OCI-LY7 (cell line): ENCODE measurements at regions not wholly inside any gene's neighbourhood (a gene's known extent, or its start where the extent isn't known, plus 50 kb on each side); places are given as distances from the start of the nearest gene placed in this dataset.

Source experiments
- BruUV-seq: library from RNA; stranded (reverse); fragments of 400-500 nt; replicated peaks from 2 replicates; lab custom pipeline; 2021; lab: Mats Ljungman, UMichigan
- CTCF ChIA-PET: fragments of 300-600 bp; sonication (Branson Sonifier 250); formaldehyde crosslinking; loops from one replicate; lab custom pipeline; 2022; ENCODE audit warnings: antibody characterized with exemption; ENCODE audit not compliant: unreplicated experiment; lab: Charles Lee
- POLR2A ChIA-PET: fragments of 300-600 bp; sonication (Branson Sonifier 250); formaldehyde crosslinking; loops from one replicate; lab custom pipeline; 2022; ENCODE audit warnings: antibody characterized with exemption; lab: Charles Lee
- DNase-seq: peaks from one replicate; pipeline ENCODE4 v3.0.0-alpha.2; 2015; ENCODE audit warnings: low spot score
- H2AFZ ChIP-seq: fragments of 200-600 bp; sonication (generic), shearing (Covaris generic); 2 replicates; pipeline ENCODE4 v1.6.1; 2014; ENCODE audit warnings: mild to moderate bottlenecking, antibody characterized with exemption, low read length, moderate library complexity
- H3K27ac ChIP-seq: fragments of 200-600 bp; sonication (generic); 2 replicates; pipeline ENCODE4 v1.5.1; 2014; ENCODE audit warnings: mixed run types, low read depth, mild to moderate bottlenecking, moderate library complexity, low read length, inconsistent platforms; ENCODE audit not compliant: poor library complexity, severe bottlenecking
- H3K36me3 ChIP-seq: fragments of 200-600 bp; sonication (generic); 2 replicates; pipeline ENCODE4 v1.6.1; 2014; ENCODE audit warnings: mild to moderate bottlenecking, antibody characterized with exemption, low read length, moderate library complexity, mixed read lengths; ENCODE audit not compliant: insufficient read depth
- H3K4me1 ChIP-seq: fragments of 200-600 bp; sonication (generic); 2 replicates; pipeline ENCODE4 v1.5.1; 2014; ENCODE audit warnings: mild to moderate bottlenecking, low read length; ENCODE audit not compliant: insufficient read depth, poor library complexity, severe bottlenecking
- H3K4me2 ChIP-seq: fragments of 200-600 bp; sonication (generic); 2 replicates; pipeline ENCODE4 v1.6.1; 2014; ENCODE audit warnings: mild to moderate bottlenecking, low read length
- H3K4me3 ChIP-seq: fragments of 200-600 bp; sonication (generic); 2 replicates; pipeline ENCODE4 v1.5.1; 2014; ENCODE audit warnings: mild to moderate bottlenecking, low read depth, low read length; ENCODE audit not compliant: poor library complexity, severe bottlenecking
- H3K79me2 ChIP-seq: fragments of 200-600 bp; sonication (generic); 2 replicates; pipeline ENCODE4 v1.6.1; 2016; ENCODE audit warnings: low read depth, mild to moderate bottlenecking, low read length, moderate library complexity, mixed read lengths; ENCODE audit not compliant: insufficient read depth
- H3K9me2 ChIP-seq: fragments of 200-600 bp; sonication (generic); 2 replicates; pipeline ENCODE4 v1.6.1; 2016; ENCODE audit warnings: mild to moderate bottlenecking, low read length, mixed read lengths; ENCODE audit not compliant: insufficient read depth
- H3K9me3 ChIP-seq: fragments of 200-600 bp; sonication (generic); 2 replicates; pipeline ENCODE4 v1.6.1; 2014; ENCODE audit warnings: mild to moderate bottlenecking, mixed run types, low read length, mixed read lengths
- H4K20me1 ChIP-seq: fragments of 200-600 bp; sonication (generic); 2 replicates; pipeline ENCODE4 v1.6.1; 2014; ENCODE audit warnings: mild to moderate bottlenecking, antibody characterized with exemption, low read length, moderate library complexity, mixed read lengths; ENCODE audit not compliant: insufficient read depth
- CTCF ChIP-seq: fragments of 200-600 bp; sonication (generic); conservative IDR thresholded peaks from 2 replicates; pipeline ENCODE4 v1.5.1; 2014; ENCODE audit warnings: mild to moderate bottlenecking, antibody characterized with exemption, low read length, moderate library complexity, mixed read lengths
- EZH2phosphoT487 ChIP-seq: fragments of 200-600 bp; sonication (generic); IDR thresholded peaks from 2 replicates; pipeline ENCODE4 v1.6.1; 2018; ENCODE audit warnings: low read depth, borderline replicate concordance, mild to moderate bottlenecking, mixed run types, antibody characterized with exemption, low read length, moderate library complexity, mixed read lengths
- intact Hi-C: fragments of 100-400 bp; cut with micrococcal nuclease; formaldehyde crosslinking; loops from one replicate; pipeline ENCODE4 v1.10.0; 2022; ENCODE audit not compliant: unreplicated experiment

- BruUV-seq: no TSS peak
- no peaks in the 10 kb centered on the region for H3K4me1 ChIP-seq
- no peaks in the 10 kb centered on the region for H3K79me2 ChIP-seq
- POLR2A ChIA-PET: interaction anchor here (1.1 to 2.9 kb wide), 2 partner anchors 11 to 13 kb away, joined by 3 to 9 read pairs; no protein-coding TSS in a partner anchor
- no peak overlapping the region for H2AFZ ChIP-seq
- H3K4me2 ChIP-seq: no peak overlapping the region
- H3K9me2 ChIP-seq: no peaks in the 10 kb centered on the region
- no peaks in the 10 kb centered on the region for H3K9me3 ChIP-seq
- CTCF ChIA-PET: no interaction called here
- H3K27ac ChIP-seq: no peak overlapping the region
- DNase-seq: no peak
- intact Hi-C loops: no loop called here
- no peaks in the 10 kb centered on the region for H4K20me1 ChIP-seq
- no peak for TF ChIP-seq CTCF
- no peak for TF ChIP-seq EZH2phosphoT487
- H3K36me3 ChIP-seq: no peaks in the 10 kb centered on the region
- H3K4me3 ChIP-seq: no peak overlapping the region
Measured at GRCh38 chr11:110939471-110939870, 227.2 kb upstream of the ARHGAP20 start.

GRCh38 chr11:110935018-110935640 is 222.9 kb upstream of the ARHGAP20 start:
- BruUV-seq: no TSS peak
- no peaks in the 10 kb centered on the region for H3K9me3 ChIP-seq
- no peak overlapping the region for H3K4me2 ChIP-seq
- H3K4me1 ChIP-seq: no peaks in the 10 kb centered on the region
- ChIA-PET CTCF (no interaction called here), POLR2A (no interaction called here)
- no peaks in the 10 kb centered on the region for H3K9me2 ChIP-seq
- TF ChIP-seq CTCF: no peak
- no peak for TF ChIP-seq EZH2phosphoT487
- H3K79me2 ChIP-seq: no peaks in the 10 kb centered on the region
- no peak overlapping the region for H3K27ac ChIP-seq
- H3K4me3 ChIP-seq: no peak overlapping the region
- no peak for DNase-seq
- H4K20me1 ChIP-seq: no peaks in the 10 kb centered on the region
- H2AFZ ChIP-seq: no peak overlapping the region
- H3K36me3 ChIP-seq: no peaks in the 10 kb centered on the region
- intact Hi-C loops: no loop called here

- TF ChIP-seq EZH2phosphoT487: no peak
- TF ChIP-seq CTCF: no peak
- Histone ChIP-seq H3K79me2 (no peaks in the 10 kb centered on the region), H3K9me3 (no peaks in the 10 kb centered on the region), H3K4me1 (no peaks in the 10 kb centered on the region), H2AFZ (no peak overlapping the region), H4K20me1 (no peaks in the 10 kb centered on the region), H3K27ac (no peak overlapping the region), H3K4me3 (no peak overlapping the region), H3K4me2 (no peak overlapping the region), H3K36me3 (no peaks in the 10 kb centered on the region), H3K9me2 (no peaks in the 10 kb centered on the region)
- POLR2A ChIA-PET: interaction anchor here (0.5 to 2.0 kb wide), 10 partner anchors 8 to 842 kb away, joined by 3 to 8 read pairs (median 4); no protein-coding TSS in a partner anchor
- no peak for DNase-seq
- intact Hi-C loops: no loop called here
- CTCF ChIA-PET: no interaction called here
- BruUV-seq: no TSS peak
Measured at GRCh38 chr11:110929129-110929528, 216.9 kb upstream of the ARHGAP20 start.
